GM18499 (cell line): ENCODE measurements at regions not wholly inside any gene's neighbourhood (a gene's known extent, or its start where the extent isn't known, plus 50 kb on each side); places are given as distances from the start of the nearest gene placed in this dataset.

Experiments used
- ATAC-seq: cut with Tn5 transposase; IDR thresholded peaks from one replicate; pipeline ENCODE4 v1.9.1; 2021; ENCODE audit warnings: moderate number of reproducible peaks; ENCODE audit not compliant: insufficient read depth, unreplicated experiment

DNA sequence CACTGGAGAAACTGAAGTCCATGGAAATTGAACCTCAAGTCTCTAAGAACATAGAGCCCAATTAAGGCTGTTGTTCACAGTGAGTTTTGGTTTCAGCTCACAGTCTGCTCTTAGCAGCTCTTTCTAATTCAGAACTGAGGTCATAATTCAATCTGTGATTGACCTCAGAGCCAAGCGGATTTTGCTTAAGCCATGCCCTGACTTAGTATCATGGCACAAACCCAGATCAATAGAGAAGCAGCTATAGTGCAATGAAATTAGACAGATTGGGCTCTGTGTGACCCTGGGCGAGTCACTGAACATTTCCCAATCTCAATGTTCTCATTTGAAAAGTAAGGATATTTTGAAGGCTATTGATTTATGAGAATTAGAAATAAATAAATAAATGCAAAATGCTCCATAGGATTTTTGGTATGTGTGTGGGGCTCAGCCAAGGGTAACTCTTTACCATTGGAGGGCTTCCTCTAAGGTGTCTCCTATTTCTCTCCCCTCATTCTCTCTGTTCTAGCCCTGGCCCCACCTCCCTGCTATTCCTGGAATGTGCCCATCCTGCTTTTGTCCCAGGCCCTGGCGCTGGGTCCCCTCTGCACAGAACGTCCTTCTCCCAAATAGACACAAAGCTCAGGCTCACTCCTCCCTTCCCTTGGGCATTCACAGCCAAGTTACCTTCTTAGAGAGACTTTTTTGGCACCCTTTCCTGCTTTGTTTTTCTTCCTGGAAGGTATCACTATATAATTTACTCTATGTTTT, 239.6 kb downstream of the LPIN1 start:
- ATAC-seq: no peak

GRCh38 chr2:11987151-11987550, 240.7 kb downstream of the LPIN1 start:
- ATAC-seq: no peak

- ATAC-seq: no peak
Observed at GRCh38 chr2:11988691-11989353, 242.4 kb downstream of the LPIN1 start.

GRCh38 chr2:11989354-11989703, 242.9 kb downstream of the LPIN1 start:
- no peak for ATAC-seq

- no peak for ATAC-seq
Observed at GRCh38 chr2:11990576-11990975, 244.1 kb downstream of the LPIN1 start.

DNA sequence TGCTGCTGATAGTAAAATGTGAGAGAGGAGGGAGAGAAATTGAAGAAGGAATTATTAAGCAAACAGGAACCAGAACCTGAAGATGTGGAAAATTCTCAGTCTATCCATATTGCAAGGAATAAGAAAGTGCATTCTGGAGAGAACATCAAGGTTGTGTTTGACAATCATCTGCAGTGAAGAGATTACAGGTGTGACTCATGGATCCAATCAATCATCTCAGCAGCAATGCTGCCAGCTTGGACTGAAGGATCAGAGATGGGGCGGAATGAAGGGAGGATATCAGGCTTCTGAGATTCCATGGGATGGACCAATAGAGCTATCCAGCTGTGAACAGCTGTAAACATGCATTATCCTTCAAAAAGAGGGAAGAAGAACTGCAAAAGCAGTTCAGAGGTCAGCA, 247.3 kb downstream of the LPIN1 start:
- ATAC-seq: no peak

DNA sequence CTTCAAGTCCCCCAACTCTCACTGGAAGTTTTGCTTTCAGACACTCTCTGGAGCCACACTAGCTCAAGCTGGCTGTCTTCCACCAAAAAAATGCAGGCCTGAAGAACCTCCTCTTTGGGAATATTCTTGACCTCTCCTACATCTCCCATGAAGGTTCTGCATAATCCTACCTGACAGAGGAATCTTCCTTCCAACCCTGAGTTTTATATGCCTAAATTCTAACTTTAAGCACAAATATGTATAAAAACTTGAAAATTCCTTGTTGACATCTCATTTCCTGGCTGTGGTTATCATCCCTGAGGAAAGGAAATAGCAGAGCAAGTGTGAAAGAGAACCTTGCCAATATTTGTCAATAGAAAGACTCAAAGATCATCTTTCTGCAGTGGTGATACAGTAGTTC, 249.0 kb downstream of the LPIN1 start:
- no peak for ATAC-seq

GRCh38 chr2:11996618-11997017, 250.2 kb downstream of the LPIN1 start:
- no peak for ATAC-seq

DNA sequence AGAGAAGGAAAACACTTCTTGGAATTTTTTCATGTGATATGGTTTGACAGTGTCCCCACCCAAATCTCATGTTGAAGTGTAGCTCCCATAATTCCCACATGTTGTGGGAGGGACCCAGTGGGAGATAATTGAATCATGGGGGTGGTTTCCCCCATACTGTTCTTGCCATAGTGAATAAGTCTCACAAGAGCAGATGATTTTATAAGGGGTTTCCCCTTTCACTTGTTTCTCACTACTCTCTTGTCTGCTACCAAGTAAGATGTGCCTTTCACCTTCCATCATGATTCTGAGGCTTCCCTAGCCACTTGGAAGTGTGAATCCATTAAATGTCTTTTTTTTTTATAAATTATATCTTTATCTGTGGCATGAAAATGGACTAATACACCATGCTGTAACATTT, 250.7 kb downstream of the LPIN1 start:
- ATAC-seq: no peak

GRCh38 chr2:11998218-11998617, 251.8 kb downstream of the LPIN1 start:
- no peak for ATAC-seq

GRCh38 chr2:11998626-11999378, 252.4 kb downstream of the LPIN1 start:
- peak; percentile 36 for ATAC-seq

DNA sequence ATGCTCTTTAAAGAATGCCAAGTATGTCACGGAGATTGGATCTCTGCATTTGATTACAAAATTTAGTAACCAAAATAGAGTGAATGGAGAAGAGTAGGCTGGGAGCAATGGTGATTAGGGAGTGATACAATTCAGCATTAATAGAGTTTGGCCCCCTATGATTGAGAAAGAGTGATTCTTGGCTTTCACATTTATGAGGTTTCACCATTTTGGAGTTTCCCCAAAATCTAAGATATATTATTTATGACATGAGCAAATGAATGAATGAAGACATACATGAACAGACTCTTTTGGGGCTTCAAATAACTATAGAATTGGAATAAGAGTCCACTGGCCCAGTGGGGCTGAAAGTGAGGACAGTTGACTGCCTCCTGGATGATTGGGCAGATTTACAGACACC, 255.2 kb downstream of the LPIN1 start:
- no peak for ATAC-seq

DNA sequence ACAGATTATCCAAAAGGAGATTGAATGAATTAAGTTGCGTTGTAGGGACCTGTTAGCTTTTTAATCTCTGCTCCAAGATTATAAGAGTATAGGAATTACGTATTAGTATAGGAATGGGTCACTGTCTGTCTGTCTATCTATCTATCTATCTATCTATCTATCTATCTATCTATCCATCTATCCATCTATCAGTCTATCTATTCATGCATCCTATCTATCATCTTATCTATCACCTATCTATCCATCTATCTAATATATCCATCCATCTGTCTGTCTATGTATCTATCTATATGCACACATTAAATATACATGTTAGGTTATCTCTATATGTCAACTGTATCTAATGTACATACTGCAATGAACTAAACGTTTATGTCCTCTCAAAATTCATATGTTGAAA, 255.8 kb downstream of the LPIN1 start:
- no peak for ATAC-seq

DNA sequence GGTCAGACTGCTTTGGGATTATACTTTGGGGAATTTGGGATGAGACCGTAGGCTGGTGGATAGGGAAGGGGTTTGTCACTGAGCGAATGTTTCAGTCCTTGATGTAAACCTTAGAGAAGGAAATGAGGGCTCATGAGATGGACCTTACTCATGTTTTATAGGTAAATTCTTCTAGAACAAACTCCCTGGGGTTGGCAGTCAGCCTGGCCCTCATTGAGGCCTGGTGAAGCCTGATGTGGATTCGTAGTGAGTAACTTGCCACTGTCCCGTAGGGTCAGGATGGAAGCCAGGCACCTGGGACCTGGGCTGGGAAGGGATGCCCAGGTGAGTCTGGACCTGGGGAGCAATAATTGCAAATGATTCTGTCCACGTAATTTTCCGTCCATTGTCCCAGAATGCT, 258.3 kb downstream of the LPIN1 start:
- ATAC-seq: no peak

DNA sequence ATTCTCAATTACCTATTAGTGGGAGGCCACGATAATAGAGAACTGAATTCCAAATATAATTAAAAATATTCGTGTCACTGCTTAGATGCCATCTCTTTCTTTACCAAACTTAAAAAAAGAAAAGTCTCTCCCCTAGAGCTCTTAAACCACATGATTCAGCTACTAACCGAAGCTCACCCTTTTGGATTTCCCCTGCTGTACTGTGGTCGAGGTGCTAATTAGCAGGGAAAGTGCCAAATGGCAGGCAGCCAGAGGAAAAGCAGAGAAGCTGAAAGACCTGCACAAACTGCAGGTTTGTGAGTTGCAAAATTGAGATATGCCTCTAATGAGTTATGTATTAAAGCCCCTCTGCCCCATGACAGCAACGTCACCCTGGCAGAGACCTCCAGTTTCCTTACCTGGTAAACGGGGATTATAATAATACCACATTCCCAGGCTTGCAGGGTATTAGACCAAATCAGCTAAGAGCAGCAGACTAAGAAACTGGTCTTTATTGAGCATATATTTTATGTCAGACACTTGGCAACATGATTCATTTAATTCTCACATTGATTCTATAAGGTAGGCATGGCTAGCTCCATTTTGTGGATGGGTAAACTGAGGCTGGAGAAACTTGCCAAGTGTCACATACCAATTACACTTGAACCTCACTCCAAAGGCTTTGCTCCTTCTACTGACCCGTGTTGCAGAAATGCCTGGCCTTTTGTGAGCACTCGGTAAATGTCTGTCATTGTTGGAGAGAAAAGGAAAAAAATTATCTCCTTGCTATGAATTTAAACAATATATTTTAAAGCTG, 259.7 kb downstream of the LPIN1 start:
- peak; percentile 83 for ATAC-seq

GRCh38 chr2:12006850-12007249, 260.4 kb downstream of the LPIN1 start:
- ATAC-seq: no peak

DNA sequence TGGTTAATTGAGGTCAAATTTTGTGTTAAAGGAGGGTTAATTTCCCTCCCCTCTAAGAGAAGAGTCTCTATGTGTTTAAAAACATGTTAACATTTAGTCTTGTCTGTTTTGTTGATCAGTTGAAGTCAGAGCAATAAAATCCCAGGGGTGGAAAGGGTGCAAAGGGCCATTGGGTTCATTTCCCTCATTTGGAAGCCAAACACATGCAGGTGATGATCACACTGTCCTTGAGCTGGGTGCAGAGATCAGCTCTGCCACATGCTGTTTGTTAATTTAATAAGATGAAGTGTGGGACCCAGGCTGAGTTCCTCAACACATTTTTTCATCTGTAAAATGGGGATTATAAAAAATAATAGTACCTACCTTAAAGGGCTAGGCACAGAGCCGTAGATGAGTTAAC, 260.9 kb downstream of the LPIN1 start:
- no peak for ATAC-seq

- ATAC-seq: peak; percentile 50
Observed at GRCh38 chr2:12008425-12009061, 262.1 kb downstream of the LPIN1 start.

- ATAC-seq: no peak
Observed at GRCh38 chr2:12009323-12009905, 263.0 kb downstream of the LPIN1 start.

DNA sequence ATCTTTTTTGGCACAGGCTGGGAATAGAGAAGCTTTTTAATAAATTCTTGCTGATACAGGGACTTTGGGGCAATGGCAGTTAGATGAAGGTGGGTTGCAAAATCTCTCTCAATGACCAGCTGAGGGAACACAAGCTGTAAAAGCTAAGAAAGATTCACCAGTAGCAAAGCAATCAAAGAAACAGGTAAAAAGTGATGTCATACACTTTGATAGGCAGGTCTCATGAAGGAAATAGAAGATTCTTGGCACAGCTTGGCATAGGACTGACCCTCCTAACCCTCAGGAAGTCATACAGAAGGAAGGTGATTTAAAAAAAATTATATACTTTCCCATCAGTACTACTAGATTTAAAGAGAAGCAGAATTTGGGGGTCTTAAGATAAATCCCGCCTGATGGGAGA, 263.6 kb downstream of the LPIN1 start:
- ATAC-seq: no peak
